Esophagus muscularis mucosa (tissue), 4 donors: ENCODE measurements at regions not wholly inside any gene's neighbourhood (a gene's known extent, or its start where the extent isn't known, plus 50 kb on each side); places are given as distances from the start of the nearest gene placed in this dataset.
A peak's percentile ranks its signal among the peaks of the same experiment; 100 is the strongest.
"Not testable (repeated sequence)": the region's sequence is repeated elsewhere in the genome, so short reads cannot be mapped to it uniquely, and the experiment has no call there.

Source experiments
- DNase-seq: peaks from one replicate; pipeline ENCODE4 v3.0.0-alpha.2; 2017; ENCODE audit errors: extremely low spot score
- H3K27ac ChIP-seq, 4 donors: fragments of 200-600 bp; sonication (generic); replicated peaks in 1 of 4; 1 replicate in 3 of 4; 2 replicates in 1 of 4; pipeline ENCODE4 v1.5.1; 2016 to 2019; ENCODE audit warnings: mild to moderate bottlenecking in 1 of 4
- H3K27me3 ChIP-seq, 4 donors: fragments of 200-600 bp; sonication (generic); one replicate each; pipeline versions ENCODE4 v1.5.1 to v1.6.0; 2016 to 2019
- H3K36me3 ChIP-seq, 4 donors: fragments of 200-600 bp; sonication (generic); one replicate each; pipeline ENCODE4 v1.5.1; 2016 to 2019
- H3K4me1 ChIP-seq, 4 donors: fragments of 200-600 bp; sonication (generic); one replicate each; pipeline ENCODE4 v1.5.1; 2016 to 2019
- H3K4me3 ChIP-seq, 4 donors: fragments of 200-600 bp; sonication (generic); 1 replicate in 2 of 4; 2 replicates in 2 of 4; pipeline ENCODE4 v1.5.1; 2016 to 2019; ENCODE audit warnings: mild to moderate bottlenecking in 4 of 4, moderate library complexity in 1 of 4
- H3K9me3 ChIP-seq, 4 donors: fragments of 200-600 bp; sonication (generic); 1 replicate in 3 of 4; 2 replicates in 1 of 4; pipeline ENCODE4 v1.5.1; 2016 to 2019
- EP300 ChIP-seq: sonication (generic); formaldehyde crosslinking; IDR thresholded peaks from one replicate; pipeline ENCODE4 v1.6.1; 2017; ENCODE audit warnings: antibody characterized with exemption
- POLR2A ChIP-seq: fragments of 450-650 bp; IDR thresholded peaks from one replicate; pipeline ENCODE4 v1.6.1; 2017; ENCODE audit warnings: antibody characterized with exemption, moderate library complexity, mild to moderate bottlenecking, low read depth
- POLR2AphosphoS5 ChIP-seq, 2 donors: sonication (generic); formaldehyde crosslinking; IDR thresholded peaks; one replicate each; pipeline ENCODE4 v1.6.1; 2017; ENCODE audit warnings: antibody characterized with exemption in 2 of 2
- WGBS: methylation state at CpG from one replicate; pipeline ENCODE4 v1.1.5; 2018; 5-methylcytosine and 5-hydroxymethylcytosine counted together
- intact Hi-C: fragments of 100-400 bp; cut with DNase I; formaldehyde crosslinking; loops from one replicate; pipeline ENCODE4 v1.15.1; 2023
- TF ChIP-seq, protein P1 (sequence below), 3 experiments: fragments of 200-600 bp in 2 of 3; fragments of 450-650 bp in 1 of 3; sonication (generic) in 2 of 3; IDR thresholded peaks; one replicate each; pipeline ENCODE4 v1.5.1; 2017 to 2019; ENCODE audit warnings: antibody characterized with exemption in 3 of 3, mild to moderate bottlenecking in 2 of 3, moderate library complexity in 1 of 3

DNA sequence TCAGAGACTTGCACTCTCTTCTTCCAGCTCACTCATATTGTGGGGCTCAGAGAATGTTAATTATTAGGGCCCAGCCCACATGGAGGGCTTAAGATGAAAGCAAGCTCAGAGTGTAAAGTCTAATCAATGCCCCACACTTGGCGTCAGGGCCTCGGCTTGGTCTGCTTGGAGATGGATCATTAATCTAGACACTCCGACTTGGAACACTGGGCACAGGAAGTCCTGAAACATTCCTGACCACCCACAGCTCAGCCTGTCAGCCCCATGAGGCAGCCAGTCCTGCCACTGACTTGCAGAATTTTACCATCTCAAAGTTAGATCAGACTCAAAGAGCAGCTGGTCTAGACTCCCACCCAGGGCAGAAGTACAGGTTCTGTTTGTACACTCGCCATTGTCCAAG, 69.8 kb upstream of the TRABD2B start:
- intact Hi-C loops, result no loop called here
- 100% methylated on average over 1 of the region's 4 CpGs for WGBS
- no peak for TF ChIP-seq EP300
- no peak for TF ChIP-seq POLR2A
- TF ChIP-seq, protein P1, sequence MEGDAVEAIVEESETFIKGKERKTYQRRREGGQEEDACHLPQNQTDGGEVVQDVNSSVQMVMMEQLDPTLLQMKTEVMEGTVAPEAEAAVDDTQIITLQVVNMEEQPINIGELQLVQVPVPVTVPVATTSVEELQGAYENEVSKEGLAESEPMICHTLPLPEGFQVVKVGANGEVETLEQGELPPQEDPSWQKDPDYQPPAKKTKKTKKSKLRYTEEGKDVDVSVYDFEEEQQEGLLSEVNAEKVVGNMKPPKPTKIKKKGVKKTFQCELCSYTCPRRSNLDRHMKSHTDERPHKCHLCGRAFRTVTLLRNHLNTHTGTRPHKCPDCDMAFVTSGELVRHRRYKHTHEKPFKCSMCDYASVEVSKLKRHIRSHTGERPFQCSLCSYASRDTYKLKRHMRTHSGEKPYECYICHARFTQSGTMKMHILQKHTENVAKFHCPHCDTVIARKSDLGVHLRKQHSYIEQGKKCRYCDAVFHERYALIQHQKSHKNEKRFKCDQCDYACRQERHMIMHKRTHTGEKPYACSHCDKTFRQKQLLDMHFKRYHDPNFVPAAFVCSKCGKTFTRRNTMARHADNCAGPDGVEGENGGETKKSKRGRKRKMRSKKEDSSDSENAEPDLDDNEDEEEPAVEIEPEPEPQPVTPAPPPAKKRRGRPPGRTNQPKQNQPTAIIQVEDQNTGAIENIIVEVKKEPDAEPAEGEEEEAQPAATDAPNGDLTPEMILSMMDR (IDR thresholded peaks at IDR 0.05), result no peak
- no peak for TF ChIP-seq POLR2AphosphoS5 (IDR thresholded peaks at IDR 0.05)

DNA sequence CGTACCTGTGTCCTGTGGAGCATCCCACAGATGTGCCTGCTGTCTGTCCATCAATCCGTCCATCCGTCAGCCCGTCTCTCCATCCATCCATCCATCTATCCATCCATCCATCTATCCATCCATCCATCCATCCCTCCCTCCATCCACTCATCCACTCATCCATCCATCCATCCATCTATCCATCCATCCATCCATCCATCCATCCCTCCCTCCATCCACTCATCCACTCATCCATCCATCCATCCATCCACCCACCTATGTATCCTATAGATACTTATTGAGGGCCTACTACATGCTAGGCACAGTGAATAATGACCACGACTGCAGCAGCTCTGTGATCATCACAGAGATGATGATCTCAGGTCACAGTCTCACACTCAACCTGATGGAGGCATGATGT, 67.5 kb upstream of the TRABD2B start:
- not testable (repeated sequence) for H3K27me3 ChIP-seq, H3K27ac ChIP-seq, H3K36me3 ChIP-seq, H3K4me3 ChIP-seq, DNase-seq, H3K9me3 ChIP-seq
- 92% methylated on average over 5 of the region's 5 CpGs for WGBS
- peaks cover 0 to 20% (median 9%) of the 10 kb centered on the region in 4 donors for H3K4me1 ChIP-seq
- intact Hi-C loops, result loop anchor here (5.0 kb wide), 2 partner anchors 67 to 327 kb away; partner anchors contain the start of gene TRABD2B

More for the DNA sequence above, 69.8 kb upstream of the TRABD2B start:
- Histone ChIP-seq H3K27ac (no peak overlapping the region), H3K9me3 (no peaks in the 10 kb centered on the region), H3K27me3 (no peaks in the 10 kb centered on the region), H3K4me3 (no peak overlapping the region), H3K4me1 (no peaks in the 10 kb centered on the region), H3K36me3 (no peaks in the 10 kb centered on the region)
- DNase-seq, result no peak

DNA sequence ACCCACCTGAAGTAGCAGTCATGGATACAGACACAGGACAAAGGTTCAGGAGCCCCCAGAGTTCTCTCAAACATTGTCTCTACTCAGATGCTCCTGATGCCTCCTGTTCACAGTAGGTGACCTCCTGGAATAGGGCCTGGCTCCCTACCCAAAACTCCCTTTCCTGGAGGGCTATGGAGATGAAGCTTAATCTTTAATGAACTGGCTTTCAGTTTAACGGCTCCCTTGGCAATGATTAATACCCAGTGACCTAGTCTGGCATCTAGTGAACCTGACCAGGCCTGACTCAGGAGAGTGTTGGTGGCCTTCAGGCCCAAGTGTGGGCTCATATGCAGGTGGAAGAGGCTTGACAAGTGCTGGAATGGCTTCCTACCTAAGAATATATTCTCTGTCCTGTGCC, 65.2 kb upstream of the TRABD2B start:
- TF ChIP-seq, protein P1 (IDR thresholded peaks at IDR 0.05), result no peak
- TF ChIP-seq POLR2AphosphoS5 (IDR thresholded peaks at IDR 0.05), result no peak
- TF ChIP-seq POLR2A, result no peak
- TF ChIP-seq EP300, result no peak
- intact Hi-C loops, result loop anchor here (5.0 kb wide), 2 partner anchors 65 to 325 kb away; partner anchors contain the start of gene TRABD2B
- Histone ChIP-seq H3K9me3 (no peaks in the 10 kb centered on the region), H3K4me1 (peaks cover 0 to 20% (median 9%) of the 10 kb centered on the region in 4 donors), H3K4me3 (no peak overlapping the region), H3K27ac (no peak overlapping the region), H3K36me3 (no peaks in the 10 kb centered on the region), H3K27me3 (no peaks in the 10 kb centered on the region)
- WGBS, result 29% methylated on average over 1 of the region's 1 CpG
- no peak for DNase-seq

DNA sequence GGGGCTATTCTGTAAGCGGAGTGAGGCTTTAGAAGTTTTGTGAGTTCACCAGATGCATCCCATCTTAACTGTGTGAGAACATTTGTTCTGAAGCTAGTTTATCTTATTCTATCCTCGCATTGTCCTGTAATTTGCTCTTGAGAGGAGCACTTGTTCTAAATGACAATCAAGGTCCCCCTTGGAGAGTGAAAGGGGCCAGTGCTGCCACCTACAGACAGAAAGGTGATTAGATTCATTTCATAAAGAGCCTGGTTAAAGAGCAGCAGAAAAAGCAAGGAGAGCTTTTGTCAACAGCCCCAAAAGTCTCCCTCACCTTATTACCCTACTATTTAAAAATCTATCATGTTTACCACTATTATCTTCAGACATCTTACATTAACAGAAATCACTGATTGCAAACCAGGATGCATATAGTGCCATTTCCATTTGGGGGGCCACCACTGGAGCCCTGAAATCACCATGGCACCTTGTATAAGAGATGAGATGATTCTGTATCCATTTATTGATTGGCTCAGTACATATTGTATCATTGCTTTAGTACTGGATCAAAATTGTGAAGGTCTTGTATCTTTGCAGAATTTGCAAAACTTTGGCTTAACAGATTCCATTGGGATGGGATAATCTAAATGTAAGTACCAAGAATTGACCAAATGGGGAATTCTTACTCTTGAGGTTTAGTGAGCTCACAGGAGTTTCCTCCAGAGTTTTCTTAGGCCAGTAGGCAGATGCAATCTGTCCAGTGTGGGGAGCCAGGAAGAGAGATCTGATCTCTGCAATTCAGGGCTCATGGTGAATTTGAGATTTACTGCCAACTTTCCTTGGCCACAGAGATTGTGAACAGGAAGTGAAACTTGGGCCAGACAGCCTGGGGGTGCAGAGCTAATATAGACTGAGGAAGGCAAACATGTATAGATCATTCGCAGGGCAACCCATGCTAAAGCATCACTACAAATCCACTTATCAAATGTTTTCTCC, 64.3 kb upstream of the TRABD2B start:
- 51% methylated on average over 3 of the region's 3 CpGs for WGBS
- no peaks in the 10 kb centered on the region for H3K9me3 ChIP-seq
- intact Hi-C loops, result loop anchor here (5.0 kb wide), 2 partner anchors 64 to 324 kb away; partner anchors contain the start of gene TRABD2B
- H3K4me1 ChIP-seq, result peaks cover 0 to 20% (median 9%) of the 10 kb centered on the region in 4 donors
- H3K27me3 ChIP-seq, result no peaks in the 10 kb centered on the region
- H3K4me3 ChIP-seq, result no peak overlapping the region
- TF ChIP-seq, protein P1 (IDR thresholded peaks at IDR 0.05), result peak; percentile 59 to 73 (median 70)
- no peak for TF ChIP-seq EP300
- no peaks in the 10 kb centered on the region for H3K36me3 ChIP-seq
- no peak overlapping the region for H3K27ac ChIP-seq
- no peak for DNase-seq

DNA sequence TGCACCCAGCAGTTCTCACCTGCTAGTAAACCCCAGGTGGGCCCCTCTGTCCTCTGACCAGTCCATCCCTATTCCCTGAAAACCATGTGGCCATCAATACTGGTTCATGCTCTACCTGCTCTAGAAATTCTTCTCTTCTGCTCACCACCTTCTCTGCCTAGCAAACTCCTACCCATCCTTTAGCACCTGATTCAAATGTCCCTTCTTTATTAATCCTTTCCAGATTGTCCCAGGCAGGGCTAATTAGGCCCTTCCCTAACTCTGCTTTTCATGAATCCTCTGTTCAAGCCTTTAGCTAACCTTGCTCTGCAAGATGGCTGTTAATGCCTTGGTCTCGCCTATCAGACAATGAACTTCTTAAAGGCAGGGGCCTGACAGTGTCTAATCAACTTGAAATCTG, 62.1 kb upstream of the TRABD2B start:
- Histone ChIP-seq H3K4me1 (peaks cover 0 to 20% (median 9%) of the 10 kb centered on the region in 4 donors), H3K9me3 (no peaks in the 10 kb centered on the region), H3K4me3 (no peak overlapping the region), H3K27me3 (no peaks in the 10 kb centered on the region), H3K27ac (no peak overlapping the region), H3K36me3 (no peaks in the 10 kb centered on the region)
- WGBS, result 89% methylated on average over 1 of the region's 1 CpG
- no peak for DNase-seq
- TF ChIP-seq, protein P1 (IDR thresholded peaks at IDR 0.05), result no peak
- no peak for TF ChIP-seq POLR2AphosphoS5 (IDR thresholded peaks at IDR 0.05)
- no peak for TF ChIP-seq EP300
- no peak for TF ChIP-seq POLR2A
- intact Hi-C loops, result no loop called here
